T follicular helper cell (primary cell): ENCODE measurements at regions not wholly inside any gene's neighbourhood (a gene's known extent, or its start where the extent isn't known, plus 50 kb on each side); places are given as distances from the start of the nearest gene placed in this dataset.
"Not testable (repeated sequence)": the region's sequence is repeated elsewhere in the genome, so short reads cannot be mapped to it uniquely, and the experiment has no call there.

Experiments
- DNase-seq: peaks from one replicate; pipeline ENCODE4 v3.0.0-alpha.2; 2020; ENCODE audit warnings: low read depth

DNA sequence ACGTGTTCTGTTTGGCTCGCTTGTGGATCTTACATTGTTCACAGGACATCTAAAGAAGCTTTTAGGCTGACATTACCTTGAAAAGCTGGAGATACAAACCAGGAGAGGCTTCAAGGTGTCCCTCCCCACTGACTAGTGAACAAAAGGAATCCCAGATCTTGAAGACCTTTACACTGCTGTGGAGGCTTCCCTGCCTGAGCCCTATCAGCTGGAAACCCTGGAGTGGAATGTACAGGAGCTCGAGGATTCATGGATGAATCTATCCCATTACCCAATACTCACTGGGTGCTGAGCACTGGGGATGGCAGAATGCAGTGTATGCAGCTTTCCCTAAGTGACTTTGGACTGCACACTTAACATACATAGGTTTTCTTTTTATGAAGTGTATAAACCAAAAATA lies 82.3 kb upstream of the MFGE8 start:
- DNase-seq, result no peak

- no peak for DNase-seq
Measured at GRCh38 chr15:88997531-88997930, 84.4 kb upstream of the MFGE8 start.

DNA sequence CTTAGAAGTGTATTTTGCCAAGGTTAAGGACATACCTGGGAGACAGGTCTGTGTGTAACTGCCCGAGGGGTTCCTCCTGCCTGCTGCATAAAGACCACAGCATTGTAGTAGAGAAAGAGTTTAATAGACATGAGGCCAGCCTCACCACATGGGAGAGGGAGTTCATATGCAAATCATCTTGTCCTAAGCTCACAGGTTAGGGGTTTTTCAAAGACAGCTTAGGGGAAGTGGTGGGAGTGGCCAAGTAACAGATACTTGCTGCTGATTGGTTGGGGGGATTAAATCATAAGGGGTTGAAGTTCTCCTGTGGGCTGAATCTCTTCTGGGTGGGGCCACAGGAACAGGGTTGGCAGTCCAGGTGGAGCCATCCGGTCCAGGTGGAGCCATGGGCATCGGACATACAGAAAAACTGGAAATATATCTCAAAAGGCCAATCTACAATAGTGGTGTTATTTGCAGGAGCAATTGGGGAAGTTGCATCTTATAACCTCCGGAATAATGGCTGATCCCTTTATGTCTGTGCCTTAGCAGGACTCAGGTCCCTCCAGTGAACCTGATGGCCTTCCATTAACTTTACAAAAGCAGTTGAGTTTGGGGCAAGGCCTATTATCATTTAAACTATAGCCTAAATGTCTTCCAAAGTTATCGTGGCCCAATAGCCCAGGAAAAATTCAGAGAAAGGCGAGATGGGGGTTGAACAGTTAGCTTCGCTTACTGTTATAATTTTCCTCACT lies 86.0 kb upstream of the MFGE8 start:
- DNase-seq, result no peak

DNA sequence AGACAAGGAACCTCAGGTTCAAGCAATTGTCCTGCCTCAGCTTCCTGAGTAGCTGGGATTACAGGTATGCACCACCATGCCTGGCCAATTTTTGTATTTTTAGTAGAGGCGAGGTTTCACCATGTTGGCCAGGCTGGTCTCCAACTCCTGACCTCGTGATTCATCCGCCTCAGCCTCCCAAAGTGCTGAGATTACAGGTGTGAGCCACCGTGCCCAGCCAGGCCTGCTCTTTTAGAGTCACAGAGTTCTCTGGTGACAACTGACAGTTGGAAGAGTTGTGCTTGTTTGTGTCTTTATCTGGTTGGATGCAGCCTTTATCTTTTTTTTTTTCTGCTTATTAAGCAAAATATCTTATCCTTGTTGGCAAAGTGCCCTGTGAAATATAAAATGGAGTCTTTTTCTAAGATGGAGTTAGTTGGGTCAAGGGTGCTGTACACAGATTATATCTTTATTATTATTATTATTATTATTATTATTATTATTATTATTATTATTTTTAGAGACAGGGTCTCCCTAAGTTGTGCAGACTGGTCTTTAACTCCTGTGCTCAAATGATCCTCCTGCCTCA lies 86.5 kb upstream of the ABHD2 start:
- DNase-seq, result not testable (repeated sequence)

GRCh38 chr15:89002281-89002761 lies 85.9 kb upstream of the ABHD2 start:
- no peak for DNase-seq

GRCh38 chr15:89002830-89003229 lies 85.4 kb upstream of the ABHD2 start:
- no peak for DNase-seq

DNA sequence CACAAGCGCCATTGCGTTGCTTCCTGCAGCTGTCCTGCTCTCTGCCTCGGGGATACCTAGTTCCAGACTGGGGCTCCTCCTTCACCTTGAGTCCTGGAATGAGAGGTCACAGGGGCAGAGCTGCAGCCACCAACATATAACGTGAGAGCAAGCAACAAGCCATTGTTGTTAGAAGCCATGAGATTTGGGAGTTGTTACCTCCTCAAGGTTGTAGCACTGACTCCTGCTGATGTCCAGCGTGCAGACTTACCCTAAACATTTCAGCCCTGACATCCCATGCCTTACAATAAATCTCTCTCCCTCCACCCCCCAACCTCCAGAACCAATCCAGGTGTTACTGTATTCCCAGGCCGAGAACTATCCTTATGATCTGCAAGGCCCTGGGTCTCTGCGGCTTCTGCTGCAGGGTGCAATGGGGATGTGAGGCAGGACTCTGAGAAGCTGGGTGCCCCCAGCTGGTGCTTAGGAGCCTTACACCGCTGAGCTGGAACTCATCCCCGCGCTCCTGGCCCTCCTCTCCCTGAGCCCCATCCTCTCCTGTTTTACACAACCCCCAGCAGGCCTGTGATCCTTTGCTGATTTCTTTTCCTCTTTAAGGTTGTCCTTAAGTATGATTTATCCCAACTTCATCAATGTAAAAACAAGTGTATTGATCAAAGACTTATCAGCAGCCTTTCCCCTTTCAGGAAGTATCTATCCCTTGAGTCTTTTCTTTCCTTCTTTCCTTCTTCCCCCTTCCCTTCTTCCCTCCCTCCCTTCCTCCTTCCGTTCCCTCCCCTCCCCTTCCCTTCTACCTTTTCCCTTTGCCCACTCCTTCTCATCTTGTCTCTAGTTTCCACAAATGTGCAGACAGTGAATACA lies 84.2 kb upstream of the ABHD2 start:
- DNase-seq, result no peak

DNA sequence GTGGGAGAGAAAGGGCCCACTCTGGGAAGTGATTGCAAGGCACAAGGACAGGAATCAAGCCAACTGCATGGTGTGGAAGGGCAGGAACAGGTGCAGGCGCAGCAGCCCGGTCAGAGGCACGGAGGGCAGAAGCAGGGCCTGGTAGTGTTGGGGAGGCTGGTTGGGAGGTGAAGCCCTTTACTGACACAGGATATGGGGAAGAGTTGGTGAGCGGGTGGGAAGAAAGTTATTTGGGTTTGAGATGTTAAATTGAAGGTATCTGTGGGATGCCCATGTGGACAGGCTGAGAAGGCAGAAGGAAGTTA lies 83.6 kb upstream of the ABHD2 start:
- no peak for DNase-seq

DNA sequence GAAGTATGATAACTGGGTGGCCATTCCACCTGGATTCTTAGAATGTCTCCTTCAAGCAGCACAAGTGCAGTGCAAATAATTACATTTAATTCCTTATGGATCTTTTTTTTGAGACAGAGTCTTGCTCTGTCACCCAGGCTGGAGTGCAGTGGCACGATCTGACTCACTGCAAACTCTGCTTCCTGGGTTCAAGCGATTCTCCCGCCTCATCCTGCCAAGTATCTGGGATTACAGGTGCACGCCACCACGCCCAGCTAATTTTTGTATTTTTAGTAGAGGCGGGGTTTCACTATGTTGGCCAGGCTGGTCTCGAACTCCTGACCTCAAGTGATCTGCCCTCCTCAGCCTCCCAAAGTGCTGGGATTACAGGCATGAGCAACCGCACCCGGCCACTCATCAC lies 80.7 kb upstream of the ABHD2 start:
- not testable (repeated sequence) for DNase-seq

GRCh38 chr15:89007989-89008388 lies 80.3 kb upstream of the ABHD2 start:
- no peak for DNase-seq

GRCh38 chr15:89009080-89009479 lies 79.2 kb upstream of the ABHD2 start:
- DNase-seq, result no peak

- DNase-seq, result no peak
Measured at GRCh38 chr15:89015412-89016097, 72.7 kb upstream of the ABHD2 start.

GRCh38 chr15:89016549-89017041 lies 71.7 kb upstream of the ABHD2 start:
- no peak for DNase-seq

GRCh38 chr15:89017370-89018066 lies 70.7 kb upstream of the ABHD2 start:
- DNase-seq, result peak; percentile 75

- DNase-seq, result no peak
Measured at GRCh38 chr15:89018207-89018606, 70.0 kb upstream of the ABHD2 start.

- no peak for DNase-seq
Measured at GRCh38 chr15:89019436-89019835, 68.8 kb upstream of the ABHD2 start.

DNA sequence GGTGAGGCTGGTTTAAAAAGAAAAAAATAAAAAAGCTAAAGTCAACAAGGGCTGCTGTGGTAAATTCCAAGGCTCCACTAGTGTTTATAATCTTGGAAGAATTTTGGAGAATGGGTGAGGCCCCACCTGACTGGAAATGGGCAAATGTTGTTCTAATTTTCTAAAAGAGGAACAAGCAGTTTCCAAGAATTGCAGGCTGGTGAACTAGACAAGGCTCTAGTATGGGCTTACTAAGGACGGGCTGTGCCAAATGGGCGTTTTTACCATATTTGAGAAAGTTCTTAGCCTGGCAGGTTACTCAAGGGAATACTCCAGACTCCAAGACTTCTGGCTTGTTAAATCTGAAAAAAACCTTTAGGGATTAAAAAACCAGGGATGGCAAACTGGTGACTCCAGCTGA lies 67.0 kb upstream of the ABHD2 start:
- DNase-seq, result no peak

DNA sequence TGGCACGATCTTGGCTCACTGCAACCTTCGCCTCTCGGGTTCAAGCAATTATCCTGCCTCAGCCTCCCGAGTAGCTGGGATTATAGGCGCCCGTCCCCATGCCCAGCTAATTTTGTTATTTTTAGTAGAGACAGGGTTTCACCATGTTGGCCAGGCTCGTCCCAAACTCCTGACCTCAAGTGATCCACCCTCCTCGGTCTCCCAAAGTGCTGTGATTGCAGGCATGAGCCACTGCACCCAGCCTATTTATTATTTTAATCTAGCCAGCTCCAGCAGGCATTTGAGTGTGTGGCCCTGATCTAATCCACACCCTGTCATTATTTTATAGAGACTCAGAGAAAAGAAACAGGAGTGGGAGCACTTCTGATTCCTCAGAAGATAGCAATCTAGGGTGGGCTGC lies 66.4 kb upstream of the ABHD2 start:
- DNase-seq, result not testable (repeated sequence)

DNA sequence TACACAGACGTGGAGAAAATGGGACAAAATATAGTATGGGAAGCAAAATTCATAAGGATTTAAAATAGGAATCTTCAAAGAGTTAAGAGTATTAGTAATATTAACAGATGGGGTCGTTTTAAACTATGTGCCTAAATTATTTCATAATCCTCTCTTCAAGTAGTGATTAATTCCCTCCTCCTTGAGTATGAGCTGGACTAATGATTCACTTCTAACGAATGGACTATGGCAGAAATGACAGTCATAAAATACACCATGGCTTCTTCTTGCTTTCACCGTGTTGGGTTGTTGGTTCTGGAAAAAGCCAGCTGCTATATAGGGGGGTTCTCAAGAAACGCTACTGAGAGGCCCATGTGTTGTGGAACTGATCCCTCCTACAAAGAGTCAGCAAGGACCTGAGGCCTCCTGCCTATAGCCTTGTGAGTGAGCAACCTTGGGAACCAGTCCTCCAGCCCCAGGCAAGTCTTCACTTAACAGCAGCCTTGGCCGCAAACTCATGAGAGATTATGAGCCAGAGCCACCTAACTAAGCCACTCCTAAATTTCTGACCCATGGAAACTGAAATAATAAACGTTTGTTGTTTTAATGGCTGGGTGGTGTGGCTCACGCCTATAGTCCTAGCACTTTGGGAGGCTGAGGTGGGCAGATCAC lies 64.8 kb upstream of the ABHD2 start:
- no peak for DNase-seq

- no peak for DNase-seq
Measured at GRCh38 chr15:89024418-89024817, 63.8 kb upstream of the ABHD2 start.

GRCh38 chr15:89026167-89026566 lies 62.1 kb upstream of the ABHD2 start:
- DNase-seq, result no peak
